ENCODE measurements at regions not wholly inside any gene's neighbourhood (a gene's known extent, or its start where the extent isn't known, plus 50 kb on each side); places are given as distances from the start of the nearest gene placed in this dataset.

GRCh38 chr7:13312307-13312706, 624.9 kb downstream of the ARL4A start:
- no peak overlapping the region for H3K4me3 Mint-ChIP-seq
- no peak overlapping the region for H3K27ac Mint-ChIP-seq
- no peak for DNase-seq (ENCODE audit: low spot score in 2 of 2)
- no peaks in the 10 kb centered on the region for H3K9me3 Mint-ChIP-seq
- no peaks in the 10 kb centered on the region for H3K27me3 Mint-ChIP-seq
- no peaks in the 10 kb centered on the region for H3K4me1 Mint-ChIP-seq
- no peak for ATAC-seq (ENCODE audit: low read depth)
- H3K36me3 Mint-ChIP-seq, result no peaks in the 10 kb centered on the region

- Mint-ChIP-seq H3K4me3 (no peak overlapping the region), H3K36me3 (no peaks in the 10 kb centered on the region), H3K27ac (no peak overlapping the region), H3K27me3 (no peaks in the 10 kb centered on the region), H3K4me1 (no peaks in the 10 kb centered on the region), H3K9me3 (peaks cover 3% of the 10 kb centered on the region)
- no peak for ATAC-seq (ENCODE audit: low read depth)
- DNase-seq (ENCODE audit: low spot score in 2 of 2), result no peak
These were observed 632.9 kb downstream of the ARL4A start for GRCh38 chr7:13320333-13320732.

- H3K36me3 Mint-ChIP-seq, result no peaks in the 10 kb centered on the region
- H3K27ac Mint-ChIP-seq, result no peak overlapping the region
- no peak for ATAC-seq (ENCODE audit: low read depth)
- H3K27me3 Mint-ChIP-seq, result no peaks in the 10 kb centered on the region
- DNase-seq (ENCODE audit: low spot score in 2 of 2), result no peak
- H3K9me3 Mint-ChIP-seq, result peaks cover 5% of the 10 kb centered on the region
- no peaks in the 10 kb centered on the region for H3K4me1 Mint-ChIP-seq
- no peak overlapping the region for H3K4me3 Mint-ChIP-seq
These were observed 633.9 kb downstream of the ARL4A start for GRCh38 chr7:13321316-13321715.

- DNase-seq (ENCODE audit: low spot score in 2 of 2) (no peak), ATAC-seq (ENCODE audit: low read depth) (no peak)
- no peak overlapping the region for H3K27ac Mint-ChIP-seq
- H3K27me3 Mint-ChIP-seq, result no peaks in the 10 kb centered on the region
- no peaks in the 10 kb centered on the region for H3K36me3 Mint-ChIP-seq
- H3K4me1 Mint-ChIP-seq, result no peaks in the 10 kb centered on the region
- H3K4me3 Mint-ChIP-seq, result no peak overlapping the region
- peaks cover 5% of the 10 kb centered on the region for H3K9me3 Mint-ChIP-seq
These were observed 634.7 kb downstream of the ARL4A start for GRCh38 chr7:13322126-13322525.

GRCh38 chr7:13327669-13328068, 640.2 kb downstream of the ARL4A start:
- H3K27me3 Mint-ChIP-seq, result no peaks in the 10 kb centered on the region

GRCh38 chr7:13333371-13333770, 645.9 kb downstream of the ARL4A start:
- Mint-ChIP-seq H3K4me3 (no peak overlapping the region), H3K27ac (no peak overlapping the region), H3K27me3 (no peaks in the 10 kb centered on the region), H3K4me1 (no peaks in the 10 kb centered on the region), H3K36me3 (no peaks in the 10 kb centered on the region), H3K9me3 (no peaks in the 10 kb centered on the region)
- no peak for DNase-seq (ENCODE audit: low spot score in 2 of 2)
- ATAC-seq (ENCODE audit: low read depth), result no peak

More at GRCh38 chr7:13327669-13328068, 640.2 kb downstream of the ARL4A start:
- H3K4me3 Mint-ChIP-seq, result no peak overlapping the region
- H3K36me3 Mint-ChIP-seq, result no peaks in the 10 kb centered on the region
- H3K4me1 Mint-ChIP-seq, result no peaks in the 10 kb centered on the region
- H3K27ac Mint-ChIP-seq, result no peak overlapping the region
- peaks cover 5% of the 10 kb centered on the region for H3K9me3 Mint-ChIP-seq
- ATAC-seq (ENCODE audit: low read depth) (no peak), DNase-seq (ENCODE audit: low spot score in 2 of 2) (no peak)

GRCh38 chr7:13336227-13336626, 648.8 kb downstream of the ARL4A start:
- no peaks in the 10 kb centered on the region for H3K36me3 Mint-ChIP-seq
- H3K4me1 Mint-ChIP-seq, result no peaks in the 10 kb centered on the region
- no peak overlapping the region for H3K27ac Mint-ChIP-seq
- H3K27me3 Mint-ChIP-seq, result no peaks in the 10 kb centered on the region
- no peak for ATAC-seq (ENCODE audit: low read depth)
- no peak for DNase-seq (ENCODE audit: low spot score in 2 of 2)
- no peak overlapping the region for H3K4me3 Mint-ChIP-seq
- H3K9me3 Mint-ChIP-seq, result no peaks in the 10 kb centered on the region

GRCh38 chr7:13352677-13353076, 636.8 kb downstream of the ETV1 start:
- Mint-ChIP-seq H3K4me3 (no peak overlapping the region), H3K36me3 (no peaks in the 10 kb centered on the region), H3K27me3 (no peaks in the 10 kb centered on the region), H3K27ac (no peak overlapping the region), H3K4me1 (no peaks in the 10 kb centered on the region), H3K9me3 (no peaks in the 10 kb centered on the region)
- ATAC-seq (ENCODE audit: low read depth), result no peak
- no peak for DNase-seq (ENCODE audit: low spot score in 2 of 2)

- Mint-ChIP-seq H3K4me1 (no peaks in the 10 kb centered on the region), H3K36me3 (no peaks in the 10 kb centered on the region), H3K27ac (no peak overlapping the region), H3K9me3 (no peaks in the 10 kb centered on the region), H3K4me3 (no peak overlapping the region), H3K27me3 (no peaks in the 10 kb centered on the region)
- DNase-seq (ENCODE audit: low spot score in 2 of 2) (no peak), ATAC-seq (ENCODE audit: low read depth) (no peak)
These were observed 629.8 kb downstream of the ETV1 start for GRCh38 chr7:13359656-13360055.

- Mint-ChIP-seq H3K36me3 (no peaks in the 10 kb centered on the region), H3K4me1 (no peaks in the 10 kb centered on the region), H3K27ac (no peak overlapping the region), H3K4me3 (no peak overlapping the region), H3K9me3 (no peaks in the 10 kb centered on the region), H3K27me3 (no peaks in the 10 kb centered on the region)
- no peak for DNase-seq (ENCODE audit: low spot score in 2 of 2)
- no peak for ATAC-seq (ENCODE audit: low read depth)
These were observed 602.7 kb downstream of the ETV1 start for GRCh38 chr7:13386741-13387140.

GRCh38 chr7:13407911-13408310, 581.6 kb downstream of the ETV1 start:
- Mint-ChIP-seq H3K27ac (no peak overlapping the region), H3K4me3 (no peak overlapping the region), H3K27me3 (no peaks in the 10 kb centered on the region), H3K36me3 (no peaks in the 10 kb centered on the region), H3K4me1 (no peaks in the 10 kb centered on the region), H3K9me3 (peaks cover 1% of the 10 kb centered on the region)
- DNase-seq (ENCODE audit: low spot score in 2 of 2), result no peak
- ATAC-seq (ENCODE audit: low read depth), result no peak

GRCh38 chr7:13411151-13411550, 578.3 kb downstream of the ETV1 start:
- no peak overlapping the region for H3K4me3 Mint-ChIP-seq

GRCh38 chr7:13411636-13412035, 577.8 kb downstream of the ETV1 start:
- Mint-ChIP-seq H3K27me3 (no peaks in the 10 kb centered on the region), H3K36me3 (no peaks in the 10 kb centered on the region), H3K9me3 (peaks cover 1% of the 10 kb centered on the region), H3K4me3 (no peak overlapping the region), H3K4me1 (no peaks in the 10 kb centered on the region), H3K27ac (no peak overlapping the region)
- ATAC-seq (ENCODE audit: low read depth) (no peak), DNase-seq (ENCODE audit: low spot score in 2 of 2) (no peak)

More at GRCh38 chr7:13411151-13411550, 578.3 kb downstream of the ETV1 start:
- H3K36me3 Mint-ChIP-seq, result no peaks in the 10 kb centered on the region
- DNase-seq (ENCODE audit: low spot score in 2 of 2), result no peak
- no peak overlapping the region for H3K27ac Mint-ChIP-seq
- no peaks in the 10 kb centered on the region for H3K27me3 Mint-ChIP-seq
- no peaks in the 10 kb centered on the region for H3K4me1 Mint-ChIP-seq
- H3K9me3 Mint-ChIP-seq, result peaks cover 1% of the 10 kb centered on the region
- no peak for ATAC-seq (ENCODE audit: low read depth)

- Mint-ChIP-seq H3K27ac (no peak overlapping the region), H3K27me3 (no peaks in the 10 kb centered on the region), H3K4me3 (no peak overlapping the region), H3K4me1 (no peaks in the 10 kb centered on the region), H3K9me3 (peaks cover 2% of the 10 kb centered on the region), H3K36me3 (no peaks in the 10 kb centered on the region)
- no peak for ATAC-seq (ENCODE audit: low read depth)
- no peak for DNase-seq (ENCODE audit: low spot score in 2 of 2)
These were observed 575.3 kb downstream of the ETV1 start for GRCh38 chr7:13414181-13414580.

GRCh38 chr7:13414661-13415107, 574.8 kb downstream of the ETV1 start:
- H3K4me3 Mint-ChIP-seq, result no peak overlapping the region
- no peaks in the 10 kb centered on the region for H3K36me3 Mint-ChIP-seq
- ATAC-seq (ENCODE audit: low read depth) (no peak), DNase-seq (ENCODE audit: low spot score in 2 of 2) (no peak)
- no peak overlapping the region for H3K27ac Mint-ChIP-seq
- peaks cover 2% of the 10 kb centered on the region for H3K9me3 Mint-ChIP-seq
- no peaks in the 10 kb centered on the region for H3K27me3 Mint-ChIP-seq
- no peaks in the 10 kb centered on the region for H3K4me1 Mint-ChIP-seq

All from memory B cell (primary cell).